Spinal cord (tissue), 9 donors: ENCODE measurements at regions not wholly inside any gene's neighbourhood (a gene's known extent, or its start where the extent isn't known, plus 50 kb on each side); places are given as distances from the start of the nearest gene placed in this dataset.
A peak's percentile ranks its signal among the peaks of the same experiment; 100 is the strongest.

Experiments
- DNase-seq, 6 donors: peaks; one replicate each; pipeline versions ENCODE4 v3.0.0 to v3.0.0-alpha.2; 2013 to 2015; ENCODE audit warnings: low spot score in 6 of 6, low read depth in 4 of 6
- H3K27ac ChIP-seq: one replicate; pipeline ENCODE4 v1.5.1; 2013; ENCODE audit warnings: low read depth, low read length, control low read depth
- H3K27me3 ChIP-seq: one replicate; pipeline ENCODE4 v1.6.1; 2013; ENCODE audit warnings: low read length; ENCODE audit not compliant: control insufficient read depth, insufficient read depth
- H3K36me3 ChIP-seq: one replicate; pipeline ENCODE4 v1.6.1; 2013; ENCODE audit warnings: low read length; ENCODE audit not compliant: control insufficient read depth, insufficient read depth
- H3K4me1 ChIP-seq: one replicate; pipeline ENCODE4 v1.6.1; 2013; ENCODE audit warnings: low read length; ENCODE audit not compliant: control insufficient read depth, insufficient read depth
- H3K4me3 ChIP-seq: one replicate; pipeline ENCODE4 v1.5.1; 2013; ENCODE audit warnings: low read depth, low read length, control low read depth
- H3K9me3 ChIP-seq: one replicate; pipeline ENCODE4 v1.6.1; 2013; ENCODE audit warnings: low read length; ENCODE audit not compliant: control insufficient read depth, insufficient read depth
- WGBS: methylation state at CpG from one replicate; pipeline ENCODE4 v1.1.5; 2013; ENCODE audit warnings: missing lambda C conversion rate; ENCODE audit not compliant: insufficient coverage; 5-methylcytosine and 5-hydroxymethylcytosine counted together
- donor health status: healthy.

- Histone ChIP-seq H3K4me3 (no peak overlapping the region), H3K9me3 (no peaks in the 10 kb centered on the region), H3K27me3 (no peaks in the 10 kb centered on the region), H3K27ac (no peak overlapping the region), H3K4me1 (no peaks in the 10 kb centered on the region), H3K36me3 (no peaks in the 10 kb centered on the region)
- DNase-seq: peak in 1 of 6 donors; percentile 35
- WGBS: 57% methylated on average over 4 of the region's 5 CpGs
Observed at GRCh38 chr20:22890594-22891300, 144.4 kb upstream of the SSTR4 start.

GRCh38 chr20:22901164-22901563 is 133.9 kb upstream of the SSTR4 start:
- Histone ChIP-seq H3K27ac (no peak overlapping the region), H3K4me1 (no peaks in the 10 kb centered on the region), H3K4me3 (no peak overlapping the region), H3K9me3 (no peaks in the 10 kb centered on the region), H3K27me3 (no peaks in the 10 kb centered on the region), H3K36me3 (no peaks in the 10 kb centered on the region)
- no peak for DNase-seq

- Histone ChIP-seq H3K27me3 (no peaks in the 10 kb centered on the region), H3K4me1 (no peaks in the 10 kb centered on the region)
Observed at GRCh38 chr20:22901921-22902320, 133.2 kb upstream of the SSTR4 start.

GRCh38 chr20:22904386-22904785 is 130.7 kb upstream of the SSTR4 start:
- no peaks in the 10 kb centered on the region for H3K4me1 ChIP-seq
- H3K36me3 ChIP-seq: no peaks in the 10 kb centered on the region
- no peak overlapping the region for H3K27ac ChIP-seq
- H3K9me3 ChIP-seq: no peaks in the 10 kb centered on the region
- H3K27me3 ChIP-seq: no peaks in the 10 kb centered on the region
- no peak overlapping the region for H3K4me3 ChIP-seq
- whole genome bisulfite sequencing: no CpG with 5 or more reads among the region's 2 CpGs
- DNase-seq: no peak

More at GRCh38 chr20:22901921-22902320, 133.2 kb upstream of the SSTR4 start:
- WGBS: 70% methylated on average over 2 of the region's 2 CpGs
- no peak overlapping the region for H3K4me3 ChIP-seq
- H3K9me3 ChIP-seq: no peaks in the 10 kb centered on the region
- H3K36me3 ChIP-seq: no peaks in the 10 kb centered on the region
- no peak overlapping the region for H3K27ac ChIP-seq
- no peak for DNase-seq

- whole genome bisulfite sequencing: 100% methylated on average over 1 of the region's 2 CpGs
- H3K27me3 ChIP-seq: no peaks in the 10 kb centered on the region
- H3K4me1 ChIP-seq: no peaks in the 10 kb centered on the region
- no peaks in the 10 kb centered on the region for H3K9me3 ChIP-seq
- H3K27ac ChIP-seq: no peak overlapping the region
- no peaks in the 10 kb centered on the region for H3K36me3 ChIP-seq
- DNase-seq: no peak
- H3K4me3 ChIP-seq: no peak overlapping the region
Observed at GRCh38 chr20:22904905-22905304, 130.2 kb upstream of the SSTR4 start.

- no peak overlapping the region for H3K4me3 ChIP-seq
- DNase-seq: peak in 2 of 6 donors; percentile 11 to 65
- no peaks in the 10 kb centered on the region for H3K4me1 ChIP-seq
- H3K9me3 ChIP-seq: no peaks in the 10 kb centered on the region
- 63% methylated on average over 10 of the region's 10 CpGs for WGBS
- H3K27ac ChIP-seq: no peak overlapping the region
- no peaks in the 10 kb centered on the region for H3K27me3 ChIP-seq
- H3K36me3 ChIP-seq: no peaks in the 10 kb centered on the region
Observed at GRCh38 chr20:22905658-22906057, 129.5 kb upstream of the SSTR4 start.

GRCh38 chr20:22908437-22908836 is 126.7 kb upstream of the SSTR4 start:
- no peak overlapping the region for H3K4me3 ChIP-seq
- H3K27me3 ChIP-seq: no peaks in the 10 kb centered on the region
- WGBS: 50% methylated on average over 2 of the region's 3 CpGs
- no peaks in the 10 kb centered on the region for H3K9me3 ChIP-seq
- no peak overlapping the region for H3K27ac ChIP-seq
- no peak for DNase-seq
- no peaks in the 10 kb centered on the region for H3K4me1 ChIP-seq
- H3K36me3 ChIP-seq: no peaks in the 10 kb centered on the region

- no peaks in the 10 kb centered on the region for H3K36me3 ChIP-seq
- no peaks in the 10 kb centered on the region for H3K9me3 ChIP-seq
- H3K27me3 ChIP-seq: no peaks in the 10 kb centered on the region
- H3K4me3 ChIP-seq: no peak overlapping the region
- 78% methylated on average over 3 of the region's 3 CpGs for WGBS
- no peak for DNase-seq
- no peak overlapping the region for H3K27ac ChIP-seq
- H3K4me1 ChIP-seq: no peaks in the 10 kb centered on the region
Observed at GRCh38 chr20:22908944-22909343, 126.2 kb upstream of the SSTR4 start.

- no peaks in the 10 kb centered on the region for H3K27me3 ChIP-seq
- H3K4me3 ChIP-seq: no peak overlapping the region
- no peaks in the 10 kb centered on the region for H3K4me1 ChIP-seq
- H3K27ac ChIP-seq: no peak overlapping the region
- no peak for DNase-seq
- H3K9me3 ChIP-seq: no peaks in the 10 kb centered on the region
- no peaks in the 10 kb centered on the region for H3K36me3 ChIP-seq
Observed at GRCh38 chr20:22909436-22909835, 125.7 kb upstream of the SSTR4 start.

GRCh38 chr20:22910287-22910852 is 124.7 kb upstream of the SSTR4 start:
- H3K9me3 ChIP-seq: no peaks in the 10 kb centered on the region
- H3K27me3 ChIP-seq: no peaks in the 10 kb centered on the region
- no peaks in the 10 kb centered on the region for H3K4me1 ChIP-seq
- no peak overlapping the region for H3K27ac ChIP-seq
- no peak overlapping the region for H3K4me3 ChIP-seq
- H3K36me3 ChIP-seq: no peaks in the 10 kb centered on the region
- DNase-seq: no peak
- 81% methylated on average over 4 of the region's 7 CpGs for WGBS
